Ascending aorta (tissue), 2 donors: ENCODE measurements at regions not wholly inside any gene's neighbourhood (a gene's known extent, or its start where the extent isn't known, plus 50 kb on each side); places are given as distances from the start of the nearest gene placed in this dataset.

ENCODE experiments used
- DNase-seq, 2 donors: peaks; one replicate each; pipeline ENCODE4 v3.0.0-alpha.2; 2019; ENCODE audit warnings: low spot score in 2 of 2
- H3K27ac ChIP-seq, 2 donors: fragments of 200-600 bp; sonication (generic); one replicate each; pipeline ENCODE4 v1.5.1; 2016 to 2017; ENCODE audit warnings: mild to moderate bottlenecking in 1 of 2
- H3K27me3 ChIP-seq: fragments of 200-600 bp; sonication (generic); one replicate; pipeline ENCODE4 v1.5.1; 2017
- H3K36me3 ChIP-seq, 2 donors: fragments of 200-600 bp; sonication (generic); one replicate each; pipeline ENCODE4 v1.5.1; 2016
- H3K4me1 ChIP-seq, 2 donors: fragments of 200-600 bp; sonication (generic); one replicate each; pipeline ENCODE4 v1.5.1; 2016 to 2017; ENCODE audit warnings: mild to moderate bottlenecking in 1 of 2
- H3K4me3 ChIP-seq, 2 donors: fragments of 200-600 bp; sonication (generic); one replicate each; pipeline ENCODE4 v1.5.1; 2016 to 2017; ENCODE audit warnings: mild to moderate bottlenecking in 1 of 2
- H3K9me3 ChIP-seq, 2 donors: fragments of 200-600 bp; sonication (generic); one replicate each; pipeline ENCODE4 v1.5.1; 2016
- CTCF ChIP-seq, 3 experiments: fragments of 200-600 bp in 2 of 3; fragments of 450-650 bp in 1 of 3; sonication (generic) in 2 of 3; IDR thresholded peaks; one replicate each; pipeline ENCODE4 v1.5.1; 2016 to 2019; ENCODE audit warnings: antibody characterized with exemption in 3 of 3, mild to moderate bottlenecking in 1 of 3, moderate library complexity in 1 of 3
- intact Hi-C: fragments of 100-400 bp; cut with DNase I; formaldehyde crosslinking; loops from one replicate; pipeline ENCODE4 v1.15.1; 2023

GRCh38 chr14:28911521-28911920 lies 144.9 kb downstream of the FOXG1 start:
- no peak for TF ChIP-seq CTCF (IDR thresholded peaks at IDR 0.05)
- Histone ChIP-seq H3K4me3 (no peak overlapping the region), H3K9me3 (no peaks in the 10 kb centered on the region), H3K27ac (no peak overlapping the region), H3K36me3 (no peaks in the 10 kb centered on the region), H3K4me1 (no peaks in the 10 kb centered on the region), H3K27me3 (no peaks in the 10 kb centered on the region)
- no peak for DNase-seq
- intact Hi-C loops: no loop called here

GRCh38 chr14:28913056-28913455 lies 146.5 kb downstream of the FOXG1 start:
- TF ChIP-seq CTCF (IDR thresholded peaks at IDR 0.05): no peak

GRCh38 chr14:28926122-28926521 lies 159.5 kb downstream of the FOXG1 start:
- DNase-seq: no peak
- Histone ChIP-seq H3K36me3 (no peaks in the 10 kb centered on the region), H3K27ac (no peak overlapping the region), H3K27me3 (no peaks in the 10 kb centered on the region), H3K4me1 (no peaks in the 10 kb centered on the region), H3K4me3 (no peak overlapping the region), H3K9me3 (no peaks in the 10 kb centered on the region)
- intact Hi-C loops: no loop called here
- TF ChIP-seq CTCF (IDR thresholded peaks at IDR 0.05): no peak

More at GRCh38 chr14:28913056-28913455, 146.5 kb downstream of the FOXG1 start:
- intact Hi-C loops: no loop called here
- Histone ChIP-seq H3K4me1 (no peaks in the 10 kb centered on the region), H3K4me3 (no peak overlapping the region), H3K27me3 (no peaks in the 10 kb centered on the region), H3K27ac (no peak overlapping the region), H3K9me3 (no peaks in the 10 kb centered on the region), H3K36me3 (no peaks in the 10 kb centered on the region)
- DNase-seq: no peak

GRCh38 chr14:28931999-28932398 lies 165.4 kb downstream of the FOXG1 start:
- Histone ChIP-seq H3K36me3 (no peaks in the 10 kb centered on the region), H3K27me3 (no peaks in the 10 kb centered on the region), H3K4me1 (no peaks in the 10 kb centered on the region), H3K9me3 (peaks cover 0 to 5% of the 10 kb centered on the region in 2 donors), H3K4me3 (no peak overlapping the region), H3K27ac (no peak overlapping the region)
- no peak for TF ChIP-seq CTCF (IDR thresholded peaks at IDR 0.05)
- intact Hi-C loops: no loop called here
- no peak for DNase-seq

- Histone ChIP-seq H3K27ac (no peak overlapping the region), H3K36me3 (no peaks in the 10 kb centered on the region), H3K4me3 (no peak overlapping the region), H3K27me3 (no peaks in the 10 kb centered on the region), H3K9me3 (peaks cover 0 to 5% of the 10 kb centered on the region in 2 donors), H3K4me1 (no peaks in the 10 kb centered on the region)
- intact Hi-C loops: no loop called here
- TF ChIP-seq CTCF (IDR thresholded peaks at IDR 0.05): no peak
- DNase-seq: no peak
Observed at GRCh38 chr14:28936601-28937000, 170.0 kb downstream of the FOXG1 start.

GRCh38 chr14:28941758-28942157 lies 175.2 kb downstream of the FOXG1 start:
- Histone ChIP-seq H3K4me1 (no peaks in the 10 kb centered on the region), H3K27me3 (no peaks in the 10 kb centered on the region), H3K27ac (no peak overlapping the region), H3K4me3 (no peak overlapping the region), H3K36me3 (no peaks in the 10 kb centered on the region), H3K9me3 (no peaks in the 10 kb centered on the region)
- TF ChIP-seq CTCF (IDR thresholded peaks at IDR 0.05): no peak
- DNase-seq: no peak
- intact Hi-C loops: no loop called here
